NCI-H1048 (cell line): ENCODE measurements at regions not wholly inside any gene's neighbourhood (a gene's known extent, or its start where the extent isn't known, plus 50 kb on each side); places are given as distances from the start of the nearest gene placed in this dataset.
"Not testable (repeated sequence)": the region's sequence is repeated elsewhere in the genome, so short reads cannot be mapped to it uniquely, and the experiment has no call there.

Experiments
- DNase-seq: peaks from one replicate; lab custom pipeline; 2025; lab: John Stamatoyannopoulos, UW

DNA sequence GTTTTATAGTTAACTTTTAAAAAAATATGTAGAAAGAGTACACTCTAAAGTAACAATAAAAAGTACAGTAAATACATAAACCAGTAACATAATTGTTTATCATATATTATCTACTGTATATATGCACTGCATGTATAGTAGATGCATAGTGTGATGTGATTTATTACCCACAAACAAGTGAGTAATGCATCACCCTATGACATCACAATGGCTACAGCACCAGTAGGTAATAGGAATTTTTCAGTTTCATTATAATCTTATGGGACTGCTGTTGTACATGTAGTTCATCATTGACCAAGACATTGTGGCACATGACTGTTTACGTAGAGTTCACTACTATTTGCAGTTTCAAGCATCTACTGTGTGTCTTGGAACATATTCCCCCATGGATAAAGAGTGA lies 1047.2 kb downstream of the ROBO2 start:
- no peak for DNase-seq

GRCh38 chr3:78088006-78088405 lies 1048.1 kb downstream of the ROBO2 start:
- DNase-seq, result no peak

- no peak for DNase-seq
These were observed 1050.5 kb downstream of the ROBO2 start for GRCh38 chr3:78090382-78090781.

- no peak for DNase-seq
These were observed 1051.7 kb downstream of the ROBO2 start for GRCh38 chr3:78091478-78092119.

DNA sequence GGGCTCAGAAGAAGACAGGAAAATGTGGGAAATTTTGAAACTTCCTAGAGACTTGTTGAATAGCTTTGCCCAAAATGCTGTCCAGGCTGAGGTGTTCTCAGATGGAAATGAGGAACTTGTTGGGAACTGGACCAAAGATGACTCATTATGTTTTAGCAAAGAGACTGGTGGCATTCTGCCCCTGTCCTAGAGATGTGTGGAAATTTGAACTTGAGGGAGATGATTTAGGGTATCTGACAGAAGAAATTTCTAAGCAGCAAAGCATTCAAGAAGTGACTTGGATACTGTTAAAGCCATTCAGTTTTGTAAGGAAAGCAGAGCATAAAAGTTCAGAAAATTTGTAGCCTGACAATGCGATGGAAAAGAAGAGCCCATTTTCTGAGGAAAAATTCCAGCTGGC lies 1052.7 kb downstream of the ROBO2 start:
- DNase-seq, result not testable (repeated sequence)

- DNase-seq, result no peak
These were observed 1056.8 kb downstream of the ROBO2 start for GRCh38 chr3:78096488-78097255.

DNA sequence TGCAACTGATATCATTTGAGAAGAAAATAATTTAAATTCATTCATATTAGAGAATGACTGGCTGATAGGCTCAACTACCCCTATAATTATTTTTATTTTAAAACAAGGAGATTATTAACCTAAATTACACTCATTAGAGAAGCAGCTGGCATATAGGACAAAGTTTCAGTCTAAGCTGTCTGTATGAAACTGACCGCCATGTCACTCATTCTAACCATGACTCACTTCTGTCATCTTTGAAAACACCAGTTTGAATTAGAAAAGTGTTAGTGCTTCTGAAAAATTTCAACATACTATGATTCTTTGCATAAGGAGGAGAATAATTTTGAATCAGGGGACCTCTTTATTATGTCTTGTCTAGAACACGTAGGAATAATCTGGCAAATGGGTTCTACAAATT lies 1058.5 kb downstream of the ROBO2 start:
- no peak for DNase-seq

GRCh38 chr3:78101384-78101783 lies 1061.5 kb downstream of the ROBO2 start:
- no peak for DNase-seq

- DNase-seq, result not testable (repeated sequence)
These were observed 1068.5 kb downstream of the ROBO2 start for GRCh38 chr3:78108269-78108961.

DNA sequence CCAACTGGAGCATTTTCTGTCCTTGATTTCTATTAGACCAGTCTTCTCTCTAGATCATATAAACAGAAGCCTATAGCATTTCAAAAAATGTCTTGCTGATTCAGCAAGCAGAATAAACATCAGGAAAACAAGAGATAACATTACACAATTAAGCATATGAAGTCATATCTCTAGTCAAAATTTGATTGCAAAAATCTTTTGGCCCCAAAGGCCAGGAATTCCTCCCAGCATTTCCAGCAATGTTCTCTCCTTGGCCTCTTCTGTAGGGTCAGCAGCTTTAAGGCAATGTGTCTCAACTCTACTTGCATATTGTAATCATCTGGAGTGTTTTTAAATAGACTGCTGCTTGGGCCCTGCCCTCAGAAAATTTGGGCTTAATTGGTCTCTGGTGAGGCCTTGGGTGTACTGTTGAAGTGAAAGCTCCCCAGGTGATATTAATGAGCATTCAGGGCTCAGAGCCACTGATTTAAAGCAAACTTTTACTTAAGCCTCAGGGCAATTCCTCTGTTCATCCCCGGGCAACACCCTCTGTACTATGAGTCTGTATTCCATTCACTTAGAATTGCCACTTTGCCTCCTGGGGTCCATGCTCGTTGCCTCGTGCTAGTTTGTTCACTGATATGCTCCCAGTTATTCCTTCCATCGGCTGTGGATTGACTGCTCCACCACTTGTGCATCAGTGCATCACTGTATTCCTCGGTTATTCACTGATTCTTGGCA lies 1072.6 kb downstream of the ROBO2 start:
- DNase-seq, result no peak

GRCh38 chr3:78115983-78116382 lies 1076.1 kb downstream of the ROBO2 start:
- no peak for DNase-seq

- no peak for DNase-seq
These were observed 1077.0 kb downstream of the ROBO2 start for GRCh38 chr3:78116874-78117273.

DNA sequence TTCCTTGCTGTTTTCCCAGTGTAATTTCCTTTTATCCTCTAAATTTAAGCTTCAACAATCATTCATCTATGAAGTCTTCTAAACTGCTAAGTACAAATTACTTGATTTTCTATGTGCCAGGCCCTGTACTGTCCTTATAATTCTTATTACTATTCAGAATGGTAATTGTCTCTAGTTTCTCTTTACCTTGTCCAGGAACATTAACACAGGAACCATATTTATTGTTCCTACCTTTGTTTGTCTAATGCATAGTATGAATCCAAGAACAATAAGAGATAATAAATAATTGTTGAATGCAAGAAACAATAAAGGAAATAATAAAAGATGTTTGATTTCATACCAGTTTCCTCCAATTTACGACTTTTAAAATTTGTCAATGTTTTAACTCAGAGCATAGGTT lies 1083.2 kb downstream of the ROBO2 start:
- DNase-seq, result no peak

DNA sequence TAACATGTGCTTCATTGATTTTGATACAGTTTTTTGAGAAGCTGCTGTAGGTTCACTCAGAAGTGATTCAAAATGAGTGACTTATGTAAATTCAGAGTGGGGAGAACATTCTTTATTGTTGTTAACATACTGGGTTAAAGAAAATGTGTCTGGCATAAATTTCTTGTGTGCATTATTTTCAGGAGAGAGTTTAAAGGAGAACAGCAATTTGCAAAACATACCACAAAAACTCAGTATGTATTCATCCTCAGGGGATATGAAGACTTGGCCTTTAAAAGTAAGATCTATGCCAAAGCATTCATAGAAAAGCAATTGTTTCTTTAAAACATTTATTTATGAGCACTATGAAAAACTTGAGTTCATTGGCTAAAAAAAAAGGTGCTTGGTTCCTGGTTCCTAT lies 1089.8 kb downstream of the ROBO2 start:
- DNase-seq, result no peak

DNA sequence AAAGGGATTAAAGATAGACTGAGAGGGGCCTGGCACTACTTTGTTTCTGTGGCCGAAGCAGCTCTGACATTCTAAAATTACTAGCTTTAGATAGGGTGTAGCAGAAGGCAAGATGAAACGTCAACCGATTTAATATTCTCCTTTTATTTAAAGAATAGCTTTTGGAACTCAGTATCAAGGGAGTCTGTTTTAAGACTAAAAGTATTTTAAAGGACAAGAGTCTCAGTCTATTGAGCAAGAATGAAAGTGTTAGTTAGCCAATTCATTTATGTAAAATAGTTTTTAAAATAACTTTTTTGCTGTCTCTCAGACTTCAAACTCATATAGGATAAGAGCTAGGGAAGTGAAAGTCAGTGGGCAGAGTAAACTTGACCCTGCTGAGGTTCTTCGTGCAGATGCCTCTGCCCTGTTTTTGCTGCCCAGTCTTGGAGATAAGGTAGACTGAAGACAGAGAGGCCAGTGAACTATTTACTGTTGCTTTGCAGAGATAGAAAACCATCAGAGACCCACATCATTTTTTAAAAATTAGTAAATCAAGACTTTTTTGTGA lies 1090.9 kb downstream of the ROBO2 start:
- no peak for DNase-seq

DNA sequence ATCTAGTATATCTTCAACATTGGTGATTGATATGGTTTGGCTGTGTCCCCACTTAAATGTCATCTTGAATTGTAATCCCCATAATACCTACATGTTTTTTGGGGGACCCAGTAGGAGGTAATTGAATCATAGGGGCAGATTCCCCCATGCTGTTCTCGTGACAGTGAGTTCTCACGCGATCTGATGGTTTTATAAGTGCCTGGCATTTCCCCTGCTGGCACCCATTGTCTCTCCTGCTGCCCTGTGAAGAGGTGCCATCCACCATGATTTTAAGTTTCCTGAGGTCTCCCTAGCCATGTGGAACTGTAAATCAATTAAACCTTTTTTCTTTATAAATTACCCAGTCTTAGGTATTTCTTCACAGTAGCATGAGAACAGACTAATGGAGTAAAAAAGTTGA lies 1094.6 kb downstream of the ROBO2 start:
- no peak for DNase-seq

DNA sequence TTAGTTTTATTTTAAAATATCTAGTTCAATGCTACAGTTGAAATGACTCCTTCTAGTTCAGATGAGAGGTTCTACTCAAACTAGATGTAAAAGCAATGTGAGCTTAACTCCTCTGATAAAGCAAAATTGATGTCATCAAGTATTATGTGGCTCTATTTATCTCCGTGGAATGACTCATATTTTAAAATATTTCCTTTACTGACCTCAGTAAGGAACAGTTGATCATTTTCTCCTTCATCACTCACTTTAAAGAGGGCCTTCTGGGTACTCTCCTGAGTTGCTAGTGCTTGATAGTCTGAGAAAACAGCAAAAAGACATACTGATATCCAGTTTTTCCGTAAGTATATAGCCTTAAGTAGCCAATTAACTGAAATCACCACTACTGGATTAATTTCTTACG lies 1099.3 kb downstream of the ROBO2 start:
- no peak for DNase-seq

DNA sequence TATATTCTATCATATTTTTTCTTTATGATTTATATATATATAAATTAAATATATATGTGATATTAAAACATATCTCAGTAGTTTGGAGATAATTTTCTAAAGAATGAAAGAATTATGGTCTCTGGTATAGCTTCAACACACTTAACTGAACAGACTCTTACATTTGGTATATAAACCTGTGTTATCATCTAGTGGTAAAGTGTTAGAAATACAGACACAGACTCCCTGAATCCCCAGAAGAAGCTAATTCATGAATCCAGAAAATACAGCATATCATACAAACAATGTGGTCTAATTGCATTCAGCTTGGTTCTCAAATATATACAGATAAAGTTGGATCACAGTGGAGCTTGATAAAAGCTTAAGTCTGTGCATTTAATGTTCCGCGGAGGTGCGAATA lies 1100.4 kb downstream of the ROBO2 start:
- DNase-seq, result no peak

- no peak for DNase-seq
These were observed 1101.0 kb downstream of the ROBO2 start for GRCh38 chr3:78140866-78141265.

DNA sequence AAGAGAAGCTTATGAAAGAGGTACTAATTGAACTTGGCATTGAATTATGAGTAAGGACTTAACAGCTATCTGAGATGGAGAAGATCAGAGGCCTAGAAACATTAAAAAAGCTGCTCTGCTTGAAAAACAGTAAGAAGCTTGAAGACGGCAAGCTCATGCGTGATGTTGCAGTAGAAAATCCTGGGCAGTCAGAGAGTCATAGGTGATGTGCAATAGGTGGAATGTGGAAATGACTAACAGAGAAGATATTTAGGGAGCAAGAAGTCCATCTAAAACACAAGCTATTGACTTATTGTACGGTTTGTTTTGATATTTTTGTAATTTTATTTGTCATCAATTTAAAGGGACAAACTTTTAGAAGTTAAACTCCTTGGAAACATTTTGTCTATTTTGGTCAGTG lies 1101.4 kb downstream of the ROBO2 start:
- no peak for DNase-seq

DNA sequence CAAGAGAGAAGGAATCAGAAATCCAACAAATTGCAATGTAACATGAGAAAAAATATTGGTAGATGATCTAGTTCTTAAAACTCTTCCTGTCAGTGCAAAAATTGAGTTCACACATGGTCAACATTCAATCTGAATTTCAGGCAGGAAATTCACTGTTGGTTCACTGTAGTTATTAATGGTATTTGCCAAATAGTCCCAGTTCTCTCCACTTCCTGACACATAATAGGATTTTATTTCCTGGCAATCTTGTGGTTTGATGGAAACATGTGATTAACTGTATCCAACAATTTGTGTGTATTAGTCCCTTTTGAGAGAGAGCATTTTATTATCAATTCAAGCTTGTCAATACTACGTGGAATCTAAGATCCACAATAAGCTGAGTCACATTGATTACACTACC lies 1103.1 kb downstream of the ROBO2 start:
- DNase-seq, result no peak

- no peak for DNase-seq
These were observed 1109.3 kb downstream of the ROBO2 start for GRCh38 chr3:78148986-78149717.
